ENCODE measurements at regions not wholly inside any gene's neighbourhood (a gene's known extent, or its start where the extent isn't known, plus 50 kb on each side); places are given as distances from the start of the nearest gene placed in this dataset.

DNA sequence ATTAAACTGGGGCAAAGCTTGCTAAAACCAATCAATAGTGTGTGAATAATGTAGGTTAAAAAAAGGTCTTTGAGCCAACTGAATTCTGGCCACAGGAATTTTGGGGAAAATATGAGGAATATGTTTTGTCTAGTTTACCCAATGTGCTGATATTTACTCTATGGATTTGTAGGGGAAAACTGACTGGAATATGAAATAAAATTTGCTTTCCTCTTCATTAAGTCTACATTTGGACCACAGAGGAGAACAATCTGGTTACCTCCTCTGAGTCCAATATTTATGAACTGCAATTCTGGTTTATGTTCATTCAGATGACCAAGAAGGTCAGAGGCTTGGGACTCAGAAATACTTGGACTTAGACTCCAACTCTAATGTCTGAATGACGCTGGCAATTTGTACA, 1042.2 kb upstream of the CNTNAP5 start (continued):
- TF ChIP-seq, protein P1, sequence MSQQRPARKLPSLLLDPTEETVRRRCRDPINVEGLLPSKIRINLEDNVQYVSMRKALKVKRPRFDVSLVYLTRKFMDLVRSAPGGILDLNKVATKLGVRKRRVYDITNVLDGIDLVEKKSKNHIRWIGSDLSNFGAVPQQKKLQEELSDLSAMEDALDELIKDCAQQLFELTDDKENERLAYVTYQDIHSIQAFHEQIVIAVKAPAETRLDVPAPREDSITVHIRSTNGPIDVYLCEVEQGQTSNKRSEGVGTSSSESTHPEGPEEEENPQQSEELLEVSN (IDR thresholded peaks at IDR 0.05) = no peak
- TF ChIP-seq, protein P2, sequence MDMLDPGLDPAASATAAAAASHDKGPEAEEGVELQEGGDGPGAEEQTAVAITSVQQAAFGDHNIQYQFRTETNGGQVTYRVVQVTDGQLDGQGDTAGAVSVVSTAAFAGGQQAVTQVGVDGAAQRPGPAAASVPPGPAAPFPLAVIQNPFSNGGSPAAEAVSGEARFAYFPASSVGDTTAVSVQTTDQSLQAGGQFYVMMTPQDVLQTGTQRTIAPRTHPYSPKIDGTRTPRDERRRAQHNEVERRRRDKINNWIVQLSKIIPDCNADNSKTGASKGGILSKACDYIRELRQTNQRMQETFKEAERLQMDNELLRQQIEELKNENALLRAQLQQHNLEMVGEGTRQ (IDR thresholded peaks at IDR 0.05; ENCODE audit: low read length) = no peak
- TF ChIP-seq NRF1 (IDR thresholded peaks at IDR 0.05; ENCODE audit: low read depth, low read length) (no peak), POLR2A (IDR thresholded peaks at IDR 0.05; ENCODE audit: control extremely low read depth in 1 of 2, low read depth in 2 of 2, low read length in 2 of 2) (no peak)
